Right lobe of liver (tissue), 4 donors: ENCODE measurements at regions not wholly inside any gene's neighbourhood (a gene's known extent, or its start where the extent isn't known, plus 50 kb on each side); places are given as distances from the start of the nearest gene placed in this dataset.

Source experiments
- POLR2A ChIP-seq: fragments of 450-650 bp; IDR thresholded peaks from one replicate; pipeline ENCODE4 v1.6.1; 2017; ENCODE audit warnings: antibody characterized with exemption, mild to moderate bottlenecking
- TF ChIP-seq, protein P1 (sequence below), 4 donors: fragments of 200-600 bp in 3 of 4; fragments of 450-650 bp in 1 of 4; IDR thresholded peaks; one replicate each; pipeline versions ENCODE4 v1.5.1 to v1.8.0; 2016 to 2022; ENCODE audit warnings: antibody characterized with exemption in 4 of 4, mild to moderate bottlenecking in 2 of 4
- donor health status: DM: no; HTN: no; CAD: no.
- donor health status: DM: no; HTN: no; CAD: no.
- donor health status: DM: no; HTN: yes; CAD: no.

GRCh38 chr10:29737074-29737593 is 102.4 kb upstream of the SVIL start:
- TF ChIP-seq, protein P1, sequence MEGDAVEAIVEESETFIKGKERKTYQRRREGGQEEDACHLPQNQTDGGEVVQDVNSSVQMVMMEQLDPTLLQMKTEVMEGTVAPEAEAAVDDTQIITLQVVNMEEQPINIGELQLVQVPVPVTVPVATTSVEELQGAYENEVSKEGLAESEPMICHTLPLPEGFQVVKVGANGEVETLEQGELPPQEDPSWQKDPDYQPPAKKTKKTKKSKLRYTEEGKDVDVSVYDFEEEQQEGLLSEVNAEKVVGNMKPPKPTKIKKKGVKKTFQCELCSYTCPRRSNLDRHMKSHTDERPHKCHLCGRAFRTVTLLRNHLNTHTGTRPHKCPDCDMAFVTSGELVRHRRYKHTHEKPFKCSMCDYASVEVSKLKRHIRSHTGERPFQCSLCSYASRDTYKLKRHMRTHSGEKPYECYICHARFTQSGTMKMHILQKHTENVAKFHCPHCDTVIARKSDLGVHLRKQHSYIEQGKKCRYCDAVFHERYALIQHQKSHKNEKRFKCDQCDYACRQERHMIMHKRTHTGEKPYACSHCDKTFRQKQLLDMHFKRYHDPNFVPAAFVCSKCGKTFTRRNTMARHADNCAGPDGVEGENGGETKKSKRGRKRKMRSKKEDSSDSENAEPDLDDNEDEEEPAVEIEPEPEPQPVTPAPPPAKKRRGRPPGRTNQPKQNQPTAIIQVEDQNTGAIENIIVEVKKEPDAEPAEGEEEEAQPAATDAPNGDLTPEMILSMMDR (IDR thresholded peaks at IDR 0.05), result no peak
- no peak for TF ChIP-seq POLR2A
